Osteocyte (in vitro differentiated cells): ENCODE measurements at regions not wholly inside any gene's neighbourhood (a gene's known extent, or its start where the extent isn't known, plus 50 kb on each side); places are given as distances from the start of the nearest gene placed in this dataset.

Source experiments
- DNase-seq: peaks from one replicate; pipeline ENCODE4 v3.0.0; 2021; ENCODE audit warnings: mixed read lengths; ENCODE audit not compliant: unreplicated experiment; ENCODE audit errors: extremely low spot score
- H3K27ac Mint-ChIP-seq: one replicate; pipeline ENCODE4 v1.8.0; 2021; ENCODE audit warnings: mild to moderate bottlenecking, mixed read lengths; ENCODE audit not compliant: unreplicated experiment
- H3K27me3 Mint-ChIP-seq: one replicate; pipeline ENCODE4 v1.8.0; 2021; ENCODE audit warnings: mixed read lengths; ENCODE audit not compliant: unreplicated experiment
- H3K36me3 Mint-ChIP-seq: one replicate; pipeline ENCODE4 v1.8.0; 2021; ENCODE audit warnings: mixed read lengths; ENCODE audit not compliant: unreplicated experiment
- H3K4me1 Mint-ChIP-seq: one replicate; pipeline ENCODE4 v1.8.0; 2021; ENCODE audit warnings: mixed read lengths; ENCODE audit not compliant: unreplicated experiment
- H3K4me3 Mint-ChIP-seq: one replicate; pipeline ENCODE4 v1.8.0; 2021; ENCODE audit warnings: mild to moderate bottlenecking, moderate library complexity, mixed read lengths; ENCODE audit not compliant: unreplicated experiment
- H3K9me3 Mint-ChIP-seq: one replicate; pipeline ENCODE4 v1.8.0; 2021; ENCODE audit warnings: mixed read lengths; ENCODE audit not compliant: unreplicated experiment
- TF ChIP-seq, protein P1 (sequence below): fragments of 200-600 bp; sonication (generic); IDR thresholded peaks from 2 replicates; pipeline ENCODE4 v1.5.0; 2021; ENCODE audit warnings: antibody characterized with exemption, mild to moderate bottlenecking, moderate library complexity

GRCh38 chr1:232456714-232457113 is 173.2 kb downstream of the SIPA1L2 start:
- no peak for DNase-seq
- Mint-ChIP-seq H3K4me1 (peaks cover 36% of the 10 kb centered on the region), H3K36me3 (no peaks in the 10 kb centered on the region), H3K9me3 (no peaks in the 10 kb centered on the region), H3K27me3 (no peaks in the 10 kb centered on the region), H3K4me3 (no peak overlapping the region), H3K27ac (no peak overlapping the region)
- TF ChIP-seq, protein P1, sequence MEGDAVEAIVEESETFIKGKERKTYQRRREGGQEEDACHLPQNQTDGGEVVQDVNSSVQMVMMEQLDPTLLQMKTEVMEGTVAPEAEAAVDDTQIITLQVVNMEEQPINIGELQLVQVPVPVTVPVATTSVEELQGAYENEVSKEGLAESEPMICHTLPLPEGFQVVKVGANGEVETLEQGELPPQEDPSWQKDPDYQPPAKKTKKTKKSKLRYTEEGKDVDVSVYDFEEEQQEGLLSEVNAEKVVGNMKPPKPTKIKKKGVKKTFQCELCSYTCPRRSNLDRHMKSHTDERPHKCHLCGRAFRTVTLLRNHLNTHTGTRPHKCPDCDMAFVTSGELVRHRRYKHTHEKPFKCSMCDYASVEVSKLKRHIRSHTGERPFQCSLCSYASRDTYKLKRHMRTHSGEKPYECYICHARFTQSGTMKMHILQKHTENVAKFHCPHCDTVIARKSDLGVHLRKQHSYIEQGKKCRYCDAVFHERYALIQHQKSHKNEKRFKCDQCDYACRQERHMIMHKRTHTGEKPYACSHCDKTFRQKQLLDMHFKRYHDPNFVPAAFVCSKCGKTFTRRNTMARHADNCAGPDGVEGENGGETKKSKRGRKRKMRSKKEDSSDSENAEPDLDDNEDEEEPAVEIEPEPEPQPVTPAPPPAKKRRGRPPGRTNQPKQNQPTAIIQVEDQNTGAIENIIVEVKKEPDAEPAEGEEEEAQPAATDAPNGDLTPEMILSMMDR: no peak

DNA sequence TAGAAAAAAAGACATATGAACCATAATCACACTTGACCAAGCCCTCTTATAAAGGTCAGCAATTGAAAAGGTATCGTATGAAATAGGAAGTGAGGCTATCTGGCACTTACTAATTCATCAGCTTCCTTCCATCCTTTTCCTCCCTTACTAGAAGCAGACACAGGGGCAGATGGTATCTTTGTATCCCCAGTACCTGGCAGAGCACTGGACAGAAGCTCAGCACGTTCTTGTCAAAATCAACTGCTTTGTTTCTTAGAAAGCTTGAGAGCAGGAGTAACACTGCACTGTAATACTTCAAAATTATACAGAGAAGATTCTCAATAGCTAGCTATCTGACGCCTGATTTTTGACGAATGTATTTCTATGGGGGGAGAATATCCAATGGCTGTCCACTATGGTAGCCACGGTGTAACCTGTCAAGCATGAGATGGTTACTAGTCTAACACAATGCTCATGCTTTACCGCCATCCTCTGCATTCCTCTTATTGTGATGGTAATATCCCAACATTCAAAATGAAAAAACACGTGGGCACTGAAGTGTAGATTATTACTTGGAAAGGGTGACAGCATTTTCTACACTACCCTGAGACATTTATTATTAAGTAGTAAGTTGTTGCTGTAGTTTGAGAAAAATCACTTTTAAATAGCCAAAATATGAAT is 175.6 kb downstream of the SIPA1L2 start:
- H3K4me1 Mint-ChIP-seq: peaks cover 44% of the 10 kb centered on the region
- TF ChIP-seq, protein P1: no peak
- H3K27me3 Mint-ChIP-seq: no peaks in the 10 kb centered on the region
- no peaks in the 10 kb centered on the region for H3K36me3 Mint-ChIP-seq
- H3K27ac Mint-ChIP-seq: no peak overlapping the region
- DNase-seq: no peak
- no peak overlapping the region for H3K4me3 Mint-ChIP-seq
- no peaks in the 10 kb centered on the region for H3K9me3 Mint-ChIP-seq

DNA sequence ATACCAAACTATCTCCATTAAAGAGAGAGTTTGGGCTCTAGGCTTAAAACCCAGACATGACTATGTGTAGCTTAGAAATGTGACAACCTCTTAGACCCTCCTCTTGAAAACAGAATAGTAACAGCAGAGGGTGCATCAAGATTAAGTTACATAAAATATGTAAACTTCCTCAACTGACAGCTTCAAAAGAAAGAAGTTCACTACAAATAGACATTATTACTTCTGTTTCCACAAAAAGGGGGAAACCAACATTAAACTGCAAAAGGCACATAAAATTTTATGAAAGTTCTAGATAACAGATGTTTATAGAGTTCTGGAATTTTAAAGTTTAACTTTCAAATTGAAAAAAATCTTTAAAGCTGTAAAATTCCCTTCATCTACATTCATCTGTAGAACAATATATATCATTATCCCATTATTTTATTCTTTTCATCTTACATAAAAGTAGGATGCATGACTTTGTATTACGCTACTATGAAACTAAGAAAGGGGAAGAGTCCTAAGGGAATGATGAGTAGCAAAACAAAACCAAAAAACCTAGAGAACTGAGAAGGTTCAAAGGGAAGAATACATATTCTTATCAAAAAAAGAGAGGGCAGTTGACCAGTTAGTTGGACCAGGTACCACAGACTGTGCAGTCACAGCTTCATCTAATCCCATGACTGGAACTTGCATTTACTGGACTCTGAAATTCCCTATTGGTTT is 177.0 kb downstream of the SIPA1L2 start:
- TF ChIP-seq, protein P1: no peak
- DNase-seq: no peak
- no peaks in the 10 kb centered on the region for H3K27me3 Mint-ChIP-seq
- no peaks in the 10 kb centered on the region for H3K36me3 Mint-ChIP-seq
- no peak overlapping the region for H3K27ac Mint-ChIP-seq
- peaks cover 39% of the 10 kb centered on the region for H3K4me1 Mint-ChIP-seq
- no peak overlapping the region for H3K4me3 Mint-ChIP-seq
- no peaks in the 10 kb centered on the region for H3K9me3 Mint-ChIP-seq

DNA sequence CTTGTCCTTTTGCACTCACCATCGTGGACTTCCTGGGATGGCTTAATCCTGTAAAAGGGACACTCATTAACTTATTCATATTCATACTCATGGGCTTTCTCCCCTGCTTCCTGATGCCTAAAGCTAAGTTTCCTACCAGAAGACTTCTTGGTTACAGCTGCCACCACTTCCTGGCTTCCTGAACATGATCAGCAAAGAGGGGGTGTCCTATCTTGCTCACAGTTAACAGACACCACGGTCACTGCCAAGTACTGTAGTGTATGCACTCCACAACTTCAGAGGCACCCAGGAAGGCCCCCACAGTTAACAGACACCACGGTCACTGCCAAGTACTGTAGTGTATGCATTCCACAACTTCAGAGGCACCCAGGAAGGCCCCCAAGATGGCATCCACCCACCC is 177.8 kb downstream of the SIPA1L2 start:
- TF ChIP-seq, protein P1: no peak
- no peak for DNase-seq
- Mint-ChIP-seq H3K4me1 (peaks cover 34% of the 10 kb centered on the region), H3K9me3 (no peaks in the 10 kb centered on the region), H3K36me3 (no peaks in the 10 kb centered on the region), H3K27ac (peak overlapping the region; percentile 40), H3K27me3 (no peaks in the 10 kb centered on the region), H3K4me3 (no peak overlapping the region)

- no peak overlapping the region for H3K27ac Mint-ChIP-seq
- no peaks in the 10 kb centered on the region for H3K27me3 Mint-ChIP-seq
- peaks cover 28% of the 10 kb centered on the region for H3K4me1 Mint-ChIP-seq
- DNase-seq: no peak
- no peaks in the 10 kb centered on the region for H3K36me3 Mint-ChIP-seq
- no peak overlapping the region for H3K4me3 Mint-ChIP-seq
- no peaks in the 10 kb centered on the region for H3K9me3 Mint-ChIP-seq
- TF ChIP-seq, protein P1: no peak
These were observed 178.4 kb downstream of the SIPA1L2 start for GRCh38 chr1:232451506-232451905.
